WTC11 (cell line): ENCODE measurements at regions not wholly inside any gene's neighbourhood (a gene's known extent, or its start where the extent isn't known, plus 50 kb on each side); places are given as distances from the start of the nearest gene placed in this dataset.
A peak's percentile ranks its signal among the peaks of the same experiment; 100 is the strongest.

ENCODE experiments used
- ARID4B ChIP-seq: sonication (generic); formaldehyde crosslinking; IDR thresholded peaks from 2 replicates; pipeline ENCODE4 v1.8.0; 2023; ENCODE audit warnings: missing genetic modification reagents, mild to moderate bottlenecking, borderline replicate concordance
- CDX4 ChIP-seq: fragments of 250-450 bp; sonication (Bioruptor Pico); IDR thresholded peaks from 2 replicates; pipeline ENCODE4 v1.9.0; 2021; ENCODE audit warnings: moderate library complexity, mild to moderate bottlenecking, inconsistent platforms, borderline replicate concordance
- CREB1 ChIP-seq: sonication (generic); formaldehyde crosslinking; IDR thresholded peaks from 2 replicates; pipeline ENCODE4 v1.8.0; 2023; ENCODE audit warnings: mild to moderate bottlenecking, missing genetic modification reagents
- ESRRA ChIP-seq: sonication (generic); formaldehyde crosslinking; IDR thresholded peaks from 2 replicates; pipeline ENCODE4 v1.8.1; 2022; ENCODE audit warnings: mild to moderate bottlenecking, missing genetic modification reagents, borderline replicate concordance
- ETV6 ChIP-seq: sonication (generic); formaldehyde crosslinking; IDR thresholded peaks from 2 replicates; pipeline ENCODE4 v1.8.1; 2022; ENCODE audit warnings: mild to moderate bottlenecking, missing genetic modification reagents
- FOXP1 ChIP-seq: sonication (generic); formaldehyde crosslinking; IDR thresholded peaks from 2 replicates; pipeline ENCODE4 v1.8.0; 2022; ENCODE audit warnings: missing genetic modification reagents, mild to moderate bottlenecking, moderate library complexity, borderline replicate concordance
- HMGXB4 ChIP-seq: sonication (generic); formaldehyde crosslinking; IDR thresholded peaks from 2 replicates; pipeline ENCODE4 v1.8.1; 2023; ENCODE audit warnings: mild to moderate bottlenecking, moderate library complexity, missing genetic modification reagents
- IRF1 ChIP-seq: sonication (generic); formaldehyde crosslinking; IDR thresholded peaks from 2 replicates; pipeline ENCODE4 v1.8.0; 2023; ENCODE audit warnings: missing genetic modification reagents
- JUN ChIP-seq: sonication (generic); formaldehyde crosslinking; IDR thresholded peaks from 2 replicates; pipeline ENCODE4 v1.8.0; 2023; ENCODE audit warnings: mild to moderate bottlenecking, missing genetic modification reagents
- SMAD3 ChIP-seq: sonication (generic); formaldehyde crosslinking; IDR thresholded peaks from 2 replicates; pipeline ENCODE4 v1.8.0; 2022; ENCODE audit warnings: missing genetic modification reagents, mild to moderate bottlenecking, borderline replicate concordance
- USF2 ChIP-seq: sonication (generic); formaldehyde crosslinking; IDR thresholded peaks from 2 replicates; pipeline ENCODE4 v1.8.1; 2023; ENCODE audit warnings: mild to moderate bottlenecking, missing genetic modification reagents, moderate library complexity
- ZBTB21 ChIP-seq: sonication (generic); formaldehyde crosslinking; IDR thresholded peaks from 2 replicates; pipeline ENCODE4 v1.8.1; 2023; ENCODE audit warnings: mild to moderate bottlenecking, missing genetic modification reagents, borderline replicate concordance
- ZNF671 ChIP-seq: fragments of 250-450 bp; sonication (Bioruptor Pico); IDR thresholded peaks from 2 replicates; pipeline ENCODE4 v1.8.0; 2021; ENCODE audit warnings: mild to moderate bottlenecking
- TF ChIP-seq, protein P1 (sequence below): sonication (generic); formaldehyde crosslinking; IDR thresholded peaks from 2 replicates; pipeline ENCODE4 v1.8.0; 2023; ENCODE audit warnings: mild to moderate bottlenecking, missing genetic modification reagents
- TF ChIP-seq, protein P2 (sequence below): sonication (generic); formaldehyde crosslinking; IDR thresholded peaks from 2 replicates; pipeline ENCODE4 v1.8.0; 2022; ENCODE audit warnings: mild to moderate bottlenecking, missing genetic modification reagents

GRCh38 chr17:34797720-34798119, 163.5 kb downstream of the CCT6B start (continued):
- TF ChIP-seq HMGXB4 (CRISPR knock-in tag) (no peak), ETV6 (CRISPR knock-in tag) (no peak), CDX4 (no peak), USF2 (CRISPR knock-in tag) (peak; percentile 66; the same call in 1 of the 2 replicates), ESRRA (CRISPR knock-in tag) (peak; percentile 66; the same call in 1 of the 2 replicates), FOXP1 (CRISPR knock-in tag) (peak; percentile 72; the same call in 1 of the 2 replicates), ZNF671 (no peak), JUN (CRISPR knock-in tag) (peak; percentile 85; the same call in 1 of the 2 replicates), CREB1 (0 out of 2 replicates have a peak, but pooled peaks have one; percentile 54), SMAD3 (CRISPR knock-in tag) (no peak), ARID4B (CRISPR knock-in tag) (peak; percentile 86), ZBTB21 (CRISPR knock-in tag) (0 out of 2 replicates have a peak, but pooled peaks have one; percentile 49), IRF1 (CRISPR knock-in tag) (0 out of 2 replicates have a peak, but pooled peaks have one; percentile 32)
- TF ChIP-seq, protein P1, sequence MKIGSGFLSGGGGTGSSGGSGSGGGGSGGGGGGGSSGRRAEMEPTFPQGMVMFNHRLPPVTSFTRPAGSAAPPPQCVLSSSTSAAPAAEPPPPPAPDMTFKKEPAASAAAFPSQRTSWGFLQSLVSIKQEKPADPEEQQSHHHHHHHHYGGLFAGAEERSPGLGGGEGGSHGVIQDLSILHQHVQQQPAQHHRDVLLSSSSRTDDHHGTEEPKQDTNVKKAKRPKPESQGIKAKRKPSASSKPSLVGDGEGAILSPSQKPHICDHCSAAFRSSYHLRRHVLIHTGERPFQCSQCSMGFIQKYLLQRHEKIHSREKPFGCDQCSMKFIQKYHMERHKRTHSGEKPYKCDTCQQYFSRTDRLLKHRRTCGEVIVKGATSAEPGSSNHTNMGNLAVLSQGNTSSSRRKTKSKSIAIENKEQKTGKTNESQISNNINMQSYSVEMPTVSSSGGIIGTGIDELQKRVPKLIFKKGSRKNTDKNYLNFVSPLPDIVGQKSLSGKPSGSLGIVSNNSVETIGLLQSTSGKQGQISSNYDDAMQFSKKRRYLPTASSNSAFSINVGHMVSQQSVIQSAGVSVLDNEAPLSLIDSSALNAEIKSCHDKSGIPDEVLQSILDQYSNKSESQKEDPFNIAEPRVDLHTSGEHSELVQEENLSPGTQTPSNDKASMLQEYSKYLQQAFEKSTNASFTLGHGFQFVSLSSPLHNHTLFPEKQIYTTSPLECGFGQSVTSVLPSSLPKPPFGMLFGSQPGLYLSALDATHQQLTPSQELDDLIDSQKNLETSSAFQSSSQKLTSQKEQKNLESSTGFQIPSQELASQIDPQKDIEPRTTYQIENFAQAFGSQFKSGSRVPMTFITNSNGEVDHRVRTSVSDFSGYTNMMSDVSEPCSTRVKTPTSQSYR (CRISPR knock-in tag) = peak; percentile 65; the same call in 1 of the 2 replicates
- TF ChIP-seq, protein P2, sequence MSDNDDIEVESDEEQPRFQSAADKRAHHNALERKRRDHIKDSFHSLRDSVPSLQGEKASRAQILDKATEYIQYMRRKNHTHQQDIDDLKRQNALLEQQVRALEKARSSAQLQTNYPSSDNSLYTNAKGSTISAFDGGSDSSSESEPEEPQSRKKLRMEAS (CRISPR knock-in tag) = peak; percentile 63; the same call in 1 of the 2 replicates
